ENCODE measurements at regions not wholly inside any gene's neighbourhood (a gene's known extent, or its start where the extent isn't known, plus 50 kb on each side); places are given as distances from the start of the nearest gene placed in this dataset.

- Histone ChIP-seq H2AFZ (ENCODE audit: low read length, unreplicated experiment) (no peak overlapping the region), H3K4me1 (ENCODE audit: control insufficient read depth, insufficient read depth, low read length, unreplicated experiment) (no peaks in the 10 kb centered on the region), H3K4me3 (ENCODE audit: low read depth, low read length) (no peak overlapping the region), H3K36me3 (ENCODE audit: insufficient read depth, low read length) (no peaks in the 10 kb centered on the region), H3K27ac (ENCODE audit: low read depth, low read length) (no peak overlapping the region), H3K79me2 (ENCODE audit: control insufficient read depth, insufficient read depth, low read length, unreplicated experiment) (no peaks in the 10 kb centered on the region), H3K27me3 (ENCODE audit: insufficient read depth, low read length) (no peaks in the 10 kb centered on the region)
These were observed 782.2 kb downstream of the VGLL3 start for GRCh38 chr3:86208772-86209171.

GRCh38 chr3:86182606-86183005 lies 808.3 kb downstream of the VGLL3 start:
- Histone ChIP-seq H3K4me3 (ENCODE audit: low read depth, low read length) (no peak overlapping the region), H3K4me1 (ENCODE audit: control insufficient read depth, insufficient read depth, low read length, unreplicated experiment) (no peaks in the 10 kb centered on the region), H3K36me3 (ENCODE audit: insufficient read depth, low read length) (no peaks in the 10 kb centered on the region), H3K79me2 (ENCODE audit: control insufficient read depth, insufficient read depth, low read length, unreplicated experiment) (no peaks in the 10 kb centered on the region), H3K27ac (ENCODE audit: low read depth, low read length) (no peak overlapping the region), H3K27me3 (ENCODE audit: insufficient read depth, low read length) (no peaks in the 10 kb centered on the region), H2AFZ (ENCODE audit: low read length, unreplicated experiment) (no peak overlapping the region)

GRCh38 chr3:86180696-86181095 lies 810.3 kb downstream of the VGLL3 start:
- Histone ChIP-seq H3K4me1 (ENCODE audit: control insufficient read depth, insufficient read depth, low read length, unreplicated experiment) (no peaks in the 10 kb centered on the region), H3K27ac (ENCODE audit: low read depth, low read length) (no peak overlapping the region), H3K79me2 (ENCODE audit: control insufficient read depth, insufficient read depth, low read length, unreplicated experiment) (no peaks in the 10 kb centered on the region), H2AFZ (ENCODE audit: low read length, unreplicated experiment) (no peak overlapping the region), H3K36me3 (ENCODE audit: insufficient read depth, low read length) (no peaks in the 10 kb centered on the region), H3K4me3 (ENCODE audit: low read depth, low read length) (no peak overlapping the region), H3K27me3 (ENCODE audit: insufficient read depth, low read length) (no peaks in the 10 kb centered on the region)

GRCh38 chr3:86178095-86178494 lies 812.9 kb downstream of the VGLL3 start:
- no peak overlapping the region for H3K4me3 ChIP-seq (ENCODE audit: low read depth, low read length)
- H2AFZ ChIP-seq (ENCODE audit: low read length, unreplicated experiment) = no peak overlapping the region
- no peaks in the 10 kb centered on the region for H3K79me2 ChIP-seq (ENCODE audit: control insufficient read depth, insufficient read depth, low read length, unreplicated experiment)
- H3K4me1 ChIP-seq (ENCODE audit: control insufficient read depth, insufficient read depth, low read length, unreplicated experiment) = no peaks in the 10 kb centered on the region
- H3K36me3 ChIP-seq (ENCODE audit: insufficient read depth, low read length) = no peaks in the 10 kb centered on the region
- H3K27ac ChIP-seq (ENCODE audit: low read depth, low read length) = no peak overlapping the region
- H3K27me3 ChIP-seq (ENCODE audit: insufficient read depth, low read length) = no peaks in the 10 kb centered on the region

- H2AFZ ChIP-seq (ENCODE audit: low read length, unreplicated experiment) = no peak overlapping the region
- H3K4me3 ChIP-seq (ENCODE audit: low read depth, low read length) = no peak overlapping the region
- no peaks in the 10 kb centered on the region for H3K27me3 ChIP-seq (ENCODE audit: insufficient read depth, low read length)
- H3K79me2 ChIP-seq (ENCODE audit: control insufficient read depth, insufficient read depth, low read length, unreplicated experiment) = no peaks in the 10 kb centered on the region
- H3K36me3 ChIP-seq (ENCODE audit: insufficient read depth, low read length) = no peaks in the 10 kb centered on the region
- H3K4me1 ChIP-seq (ENCODE audit: control insufficient read depth, insufficient read depth, low read length, unreplicated experiment) = no peaks in the 10 kb centered on the region
- no peak overlapping the region for H3K27ac ChIP-seq (ENCODE audit: low read depth, low read length)
These were observed 814.5 kb downstream of the VGLL3 start for GRCh38 chr3:86176445-86176784.

GRCh38 chr3:86175593-86176444 lies 815.1 kb downstream of the VGLL3 start:
- no peaks in the 10 kb centered on the region for H3K27me3 ChIP-seq (ENCODE audit: insufficient read depth, low read length)
- no peak overlapping the region for H3K4me3 ChIP-seq (ENCODE audit: low read depth, low read length)
- no peaks in the 10 kb centered on the region for H3K79me2 ChIP-seq (ENCODE audit: control insufficient read depth, insufficient read depth, low read length, unreplicated experiment)
- no peaks in the 10 kb centered on the region for H3K36me3 ChIP-seq (ENCODE audit: insufficient read depth, low read length)
- no peak overlapping the region for H3K27ac ChIP-seq (ENCODE audit: low read depth, low read length)
- no peak overlapping the region for H2AFZ ChIP-seq (ENCODE audit: low read length, unreplicated experiment)
- no peaks in the 10 kb centered on the region for H3K4me1 ChIP-seq (ENCODE audit: control insufficient read depth, insufficient read depth, low read length, unreplicated experiment)

GRCh38 chr3:86175051-86175536 lies 815.9 kb downstream of the VGLL3 start:
- no peaks in the 10 kb centered on the region for H3K79me2 ChIP-seq (ENCODE audit: control insufficient read depth, insufficient read depth, low read length, unreplicated experiment)
- H3K36me3 ChIP-seq (ENCODE audit: insufficient read depth, low read length) = no peaks in the 10 kb centered on the region
- no peak overlapping the region for H3K27ac ChIP-seq (ENCODE audit: low read depth, low read length)
- H2AFZ ChIP-seq (ENCODE audit: low read length, unreplicated experiment) = no peak overlapping the region
- no peaks in the 10 kb centered on the region for H3K4me1 ChIP-seq (ENCODE audit: control insufficient read depth, insufficient read depth, low read length, unreplicated experiment)
- no peaks in the 10 kb centered on the region for H3K27me3 ChIP-seq (ENCODE audit: insufficient read depth, low read length)
- no peak overlapping the region for H3K4me3 ChIP-seq (ENCODE audit: low read depth, low read length)

- H2AFZ ChIP-seq (ENCODE audit: low read length, unreplicated experiment) = no peak overlapping the region
- H3K4me3 ChIP-seq (ENCODE audit: low read depth, low read length) = no peak overlapping the region
- H3K27me3 ChIP-seq (ENCODE audit: insufficient read depth, low read length) = no peaks in the 10 kb centered on the region
- H3K4me1 ChIP-seq (ENCODE audit: control insufficient read depth, insufficient read depth, low read length, unreplicated experiment) = no peaks in the 10 kb centered on the region
- no peak overlapping the region for H3K27ac ChIP-seq (ENCODE audit: low read depth, low read length)
- no peaks in the 10 kb centered on the region for H3K36me3 ChIP-seq (ENCODE audit: insufficient read depth, low read length)
- no peaks in the 10 kb centered on the region for H3K79me2 ChIP-seq (ENCODE audit: control insufficient read depth, insufficient read depth, low read length, unreplicated experiment)
These were observed 817.5 kb downstream of the VGLL3 start for GRCh38 chr3:86173401-86173800.

- H3K4me1 ChIP-seq (ENCODE audit: control insufficient read depth, insufficient read depth, low read length, unreplicated experiment) = no peaks in the 10 kb centered on the region
- no peak overlapping the region for H2AFZ ChIP-seq (ENCODE audit: low read length, unreplicated experiment)
- no peak overlapping the region for H3K27ac ChIP-seq (ENCODE audit: low read depth, low read length)
- H3K4me3 ChIP-seq (ENCODE audit: low read depth, low read length) = no peak overlapping the region
- no peaks in the 10 kb centered on the region for H3K79me2 ChIP-seq (ENCODE audit: control insufficient read depth, insufficient read depth, low read length, unreplicated experiment)
- no peaks in the 10 kb centered on the region for H3K36me3 ChIP-seq (ENCODE audit: insufficient read depth, low read length)
- H3K27me3 ChIP-seq (ENCODE audit: insufficient read depth, low read length) = no peaks in the 10 kb centered on the region
These were observed 822.4 kb downstream of the VGLL3 start for GRCh38 chr3:86168512-86168911.

- H3K4me3 ChIP-seq (ENCODE audit: low read depth, low read length) = no peak overlapping the region
- H3K36me3 ChIP-seq (ENCODE audit: insufficient read depth, low read length) = no peaks in the 10 kb centered on the region
These were observed 828.4 kb downstream of the VGLL3 start for GRCh38 chr3:86162521-86162920.

GRCh38 chr3:86161493-86161892 lies 829.5 kb downstream of the VGLL3 start:
- Histone ChIP-seq H2AFZ (ENCODE audit: low read length, unreplicated experiment) (no peak overlapping the region), H3K4me1 (ENCODE audit: control insufficient read depth, insufficient read depth, low read length, unreplicated experiment) (no peaks in the 10 kb centered on the region), H3K27ac (ENCODE audit: low read depth, low read length) (no peak overlapping the region), H3K36me3 (ENCODE audit: insufficient read depth, low read length) (no peaks in the 10 kb centered on the region), H3K27me3 (ENCODE audit: insufficient read depth, low read length) (no peaks in the 10 kb centered on the region), H3K4me3 (ENCODE audit: low read depth, low read length) (no peak overlapping the region), H3K79me2 (ENCODE audit: control insufficient read depth, insufficient read depth, low read length, unreplicated experiment) (no peaks in the 10 kb centered on the region)

More at GRCh38 chr3:86162521-86162920, 828.4 kb downstream of the VGLL3 start:
- Histone ChIP-seq H3K27ac (ENCODE audit: low read depth, low read length) (no peak overlapping the region), H3K4me1 (ENCODE audit: control insufficient read depth, insufficient read depth, low read length, unreplicated experiment) (no peaks in the 10 kb centered on the region), H3K27me3 (ENCODE audit: insufficient read depth, low read length) (no peaks in the 10 kb centered on the region), H2AFZ (ENCODE audit: low read length, unreplicated experiment) (no peak overlapping the region), H3K79me2 (ENCODE audit: control insufficient read depth, insufficient read depth, low read length, unreplicated experiment) (no peaks in the 10 kb centered on the region)
